HG03066 (cell line): ENCODE measurements at regions not wholly inside any gene's neighbourhood (a gene's known extent, or its start where the extent isn't known, plus 50 kb on each side); places are given as distances from the start of the nearest gene placed in this dataset.
"Not testable (repeated sequence)": the region's sequence is repeated elsewhere in the genome, so short reads cannot be mapped to it uniquely, and the experiment has no call there.

Source experiments
- ATAC-seq: cut with Tn5 transposase; IDR thresholded peaks from one replicate; pipeline ENCODE4 v1.9.1; 2021; ENCODE audit warnings: low read depth; ENCODE audit not compliant: unreplicated experiment

- ATAC-seq, result no peak
Observed at GRCh38 chr2:124967325-124967724, 942.2 kb downstream of the CNTNAP5 start.

- no peak for ATAC-seq
Observed at GRCh38 chr2:124970030-124970429, 944.9 kb downstream of the CNTNAP5 start.

- ATAC-seq, result no peak
Observed at GRCh38 chr2:124973396-124973795, 948.3 kb downstream of the CNTNAP5 start.

GRCh38 chr2:124975224-124975623, 950.1 kb downstream of the CNTNAP5 start:
- ATAC-seq, result no peak

- no peak for ATAC-seq
Observed at GRCh38 chr2:124975648-124976047, 950.6 kb downstream of the CNTNAP5 start.

- no peak for ATAC-seq
Observed at GRCh38 chr2:124978597-124978996, 953.5 kb downstream of the CNTNAP5 start.

GRCh38 chr2:124983595-124983994, 958.5 kb downstream of the CNTNAP5 start:
- ATAC-seq, result no peak

- ATAC-seq, result no peak
Observed at GRCh38 chr2:124985270-124985669, 960.2 kb downstream of the CNTNAP5 start.

- no peak for ATAC-seq
Observed at GRCh38 chr2:124986136-124986535, 961.0 kb downstream of the CNTNAP5 start.

GRCh38 chr2:124986870-124987269, 961.8 kb downstream of the CNTNAP5 start:
- ATAC-seq, result not testable (repeated sequence)

GRCh38 chr2:124987436-124987835, 962.3 kb downstream of the CNTNAP5 start:
- ATAC-seq, result not testable (repeated sequence)

- no peak for ATAC-seq
Observed at GRCh38 chr2:124988111-124988510, 963.0 kb downstream of the CNTNAP5 start.

GRCh38 chr2:124988794-124989193, 963.7 kb downstream of the CNTNAP5 start:
- no peak for ATAC-seq

- ATAC-seq, result no peak
Observed at GRCh38 chr2:124993809-124994208, 968.7 kb downstream of the CNTNAP5 start.

- no peak for ATAC-seq
Observed at GRCh38 chr2:124995185-124995912, 970.3 kb downstream of the CNTNAP5 start.

- no peak for ATAC-seq
Observed at GRCh38 chr2:124996406-124996805, 971.3 kb downstream of the CNTNAP5 start.

GRCh38 chr2:124999906-125000305, 974.8 kb downstream of the CNTNAP5 start:
- ATAC-seq, result no peak

GRCh38 chr2:125004106-125004800, 979.2 kb downstream of the CNTNAP5 start:
- ATAC-seq, result no peak

GRCh38 chr2:125006676-125007075, 981.6 kb downstream of the CNTNAP5 start:
- ATAC-seq, result no peak

- not testable (repeated sequence) for ATAC-seq
Observed at GRCh38 chr2:125028721-125029120, 1003.6 kb downstream of the CNTNAP5 start.

GRCh38 chr2:125033871-125034270, 1008.8 kb downstream of the CNTNAP5 start:
- ATAC-seq, result no peak

GRCh38 chr2:125037135-125037653, 1012.1 kb downstream of the CNTNAP5 start:
- no peak for ATAC-seq
